HG03039 (cell line): ENCODE measurements at regions not wholly inside any gene's neighbourhood (a gene's known extent, or its start where the extent isn't known, plus 50 kb on each side); places are given as distances from the start of the nearest gene placed in this dataset.
"Not testable (repeated sequence)": the region's sequence is repeated elsewhere in the genome, so short reads cannot be mapped to it uniquely, and the experiment has no call there.

Experiments used
- ATAC-seq: cut with Tn5 transposase; IDR thresholded peaks from one replicate; pipeline ENCODE4 v1.9.1; 2021; ENCODE audit warnings: mild to moderate bottlenecking, moderate library complexity; ENCODE audit not compliant: unreplicated experiment

DNA sequence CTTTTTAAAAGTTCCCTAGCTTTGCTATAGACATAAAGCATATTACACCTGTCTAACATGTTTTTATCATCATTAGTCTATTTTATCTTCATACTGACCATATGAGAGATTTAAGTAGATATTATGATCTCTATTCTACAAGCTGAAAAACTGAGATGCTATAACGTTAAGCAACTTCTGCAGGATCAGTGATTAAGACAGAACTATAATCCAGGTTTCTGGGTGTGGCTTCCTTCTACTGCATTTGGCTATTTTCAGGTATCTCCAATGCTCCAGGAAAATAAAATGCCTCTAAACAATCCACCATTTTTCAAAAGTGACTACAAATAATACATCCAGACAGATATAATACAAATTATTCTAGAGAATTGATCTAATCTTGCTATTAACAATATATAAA lies 53.4 kb downstream of the RGS2 start:
- ATAC-seq, result no peak

DNA sequence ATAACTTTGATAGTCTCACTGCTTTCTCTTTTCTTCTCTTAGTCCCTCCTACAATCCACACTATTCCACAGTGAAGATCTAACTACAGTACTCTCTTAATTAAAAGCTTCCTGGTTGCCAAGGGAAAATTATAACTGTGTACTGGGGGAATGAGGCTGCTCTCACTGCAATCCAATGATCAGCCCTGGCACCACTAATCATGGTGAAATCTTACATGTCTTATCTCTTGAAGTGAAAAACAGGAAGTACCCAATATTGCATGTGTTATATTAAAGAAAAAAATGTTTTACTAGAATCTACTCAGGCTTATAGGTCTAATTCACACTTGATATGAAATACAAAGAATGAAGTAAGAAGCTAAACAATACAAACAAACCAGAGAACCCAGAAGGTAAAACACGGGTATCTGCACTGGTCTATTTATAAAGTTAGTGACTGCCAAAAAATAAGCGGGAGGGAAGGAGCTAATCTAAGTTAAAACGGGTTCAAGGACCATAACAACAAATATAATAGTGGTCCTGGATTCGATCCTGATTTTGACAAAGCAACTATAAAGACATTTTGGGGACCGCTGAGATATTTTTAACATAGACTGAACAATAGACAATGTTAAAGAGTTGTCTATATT lies 57.5 kb downstream of the RGS2 start:
- ATAC-seq, result no peak

DNA sequence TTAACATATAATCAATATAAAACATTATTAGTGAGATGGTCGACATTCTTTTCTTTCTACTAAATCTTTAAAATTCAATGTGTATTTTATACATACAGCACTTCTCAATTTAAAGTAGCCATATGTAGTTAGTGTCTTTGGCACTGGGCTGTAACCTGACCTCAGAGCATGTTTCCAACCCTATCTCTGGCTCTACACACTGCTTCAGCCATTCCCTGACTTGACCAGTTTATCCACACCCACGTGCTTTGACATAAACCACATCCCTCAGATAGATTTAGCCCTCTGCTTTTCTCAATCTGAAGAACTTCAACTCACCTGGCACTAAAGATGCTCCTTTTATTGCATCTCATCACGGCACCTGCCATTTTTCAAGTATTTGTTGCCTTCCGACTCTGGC lies 58.3 kb downstream of the RGS2 start:
- no peak for ATAC-seq

DNA sequence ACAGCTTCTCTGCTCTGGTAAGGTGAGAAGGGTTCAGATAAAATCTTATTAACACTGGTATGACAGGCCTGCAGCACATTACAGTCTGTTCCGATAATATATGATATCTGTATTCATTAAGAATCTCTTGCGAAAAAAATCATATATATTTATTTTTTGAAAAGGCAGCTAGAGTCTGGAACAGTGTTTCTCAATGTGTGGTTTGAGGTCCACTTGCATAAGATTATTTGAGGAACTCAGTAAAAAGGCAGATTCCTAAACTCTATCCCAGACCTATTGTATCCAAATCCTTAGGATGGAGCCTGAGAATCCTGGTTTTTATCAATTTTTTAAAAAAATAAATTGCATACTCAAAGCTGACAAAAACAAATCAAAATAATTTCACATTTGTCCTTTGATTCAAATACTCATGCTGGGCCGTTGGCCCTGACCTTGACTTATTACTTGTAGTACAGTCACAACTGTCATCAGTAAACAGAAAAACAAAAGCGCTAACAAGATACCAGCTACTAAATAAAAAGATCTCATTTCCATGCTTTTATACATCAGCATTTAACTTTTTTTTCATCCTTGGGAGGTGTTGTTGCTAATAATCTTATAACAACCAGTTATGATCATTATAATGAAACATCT lies 60.6 kb downstream of the RGS2 start:
- no peak for ATAC-seq

DNA sequence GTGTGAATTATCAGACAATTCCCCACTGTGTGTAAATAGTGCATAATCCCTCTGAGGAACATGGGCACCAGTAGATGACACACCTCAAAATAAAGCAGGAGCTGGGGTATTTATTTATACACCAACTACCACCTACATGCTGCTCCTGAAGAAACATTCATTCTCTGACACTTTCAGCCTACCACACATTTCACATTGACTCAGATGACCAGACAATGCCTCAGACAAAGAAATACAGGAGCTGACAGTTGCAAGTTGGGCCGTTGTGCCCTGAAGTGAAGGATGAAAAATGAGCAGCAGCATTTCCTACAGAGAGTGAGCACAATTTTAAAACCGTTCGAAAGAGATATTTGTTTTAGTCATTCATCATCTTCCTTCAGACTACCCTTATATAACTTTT lies 63.2 kb downstream of the RGS2 start:
- ATAC-seq, result no peak

DNA sequence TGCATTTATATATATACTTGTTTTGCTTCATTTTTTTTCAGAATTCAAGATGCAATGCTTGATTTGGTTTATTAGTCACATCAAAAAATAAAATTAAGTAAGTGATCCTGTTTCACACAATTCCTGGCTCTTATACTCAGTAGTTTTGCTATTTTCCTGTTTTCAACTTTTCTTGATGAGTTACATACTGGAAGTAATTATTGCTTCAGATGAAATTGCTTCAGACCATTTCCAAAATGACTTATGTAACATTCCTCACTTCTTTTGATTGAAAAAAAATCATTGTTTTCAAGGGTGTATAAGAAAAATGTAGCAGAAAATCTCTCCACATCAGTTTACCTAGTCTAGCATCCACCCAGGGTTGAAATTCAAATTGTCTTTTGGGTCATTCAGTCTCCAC lies 65.0 kb downstream of the RGS2 start:
- ATAC-seq, result no peak

DNA sequence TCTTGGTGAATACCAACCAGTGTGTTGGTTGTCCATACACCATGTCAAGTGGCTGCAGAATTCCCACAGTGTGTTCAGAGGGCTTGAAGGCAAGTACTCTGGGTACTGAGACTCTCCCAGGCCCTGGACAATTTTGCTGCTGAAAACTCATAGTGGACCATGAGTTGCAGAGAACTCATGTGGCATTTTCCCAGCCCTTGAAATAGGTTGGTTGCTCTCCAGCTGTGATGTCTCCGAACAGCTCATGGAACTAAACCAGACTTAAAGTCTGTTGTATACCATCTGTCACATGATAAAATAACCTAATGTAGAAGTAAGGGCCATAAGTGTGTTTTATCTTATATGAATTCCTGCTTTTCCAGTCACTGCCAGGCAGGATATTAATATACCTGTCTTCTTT lies 67.8 kb downstream of the RGS2 start:
- ATAC-seq, result no peak

DNA sequence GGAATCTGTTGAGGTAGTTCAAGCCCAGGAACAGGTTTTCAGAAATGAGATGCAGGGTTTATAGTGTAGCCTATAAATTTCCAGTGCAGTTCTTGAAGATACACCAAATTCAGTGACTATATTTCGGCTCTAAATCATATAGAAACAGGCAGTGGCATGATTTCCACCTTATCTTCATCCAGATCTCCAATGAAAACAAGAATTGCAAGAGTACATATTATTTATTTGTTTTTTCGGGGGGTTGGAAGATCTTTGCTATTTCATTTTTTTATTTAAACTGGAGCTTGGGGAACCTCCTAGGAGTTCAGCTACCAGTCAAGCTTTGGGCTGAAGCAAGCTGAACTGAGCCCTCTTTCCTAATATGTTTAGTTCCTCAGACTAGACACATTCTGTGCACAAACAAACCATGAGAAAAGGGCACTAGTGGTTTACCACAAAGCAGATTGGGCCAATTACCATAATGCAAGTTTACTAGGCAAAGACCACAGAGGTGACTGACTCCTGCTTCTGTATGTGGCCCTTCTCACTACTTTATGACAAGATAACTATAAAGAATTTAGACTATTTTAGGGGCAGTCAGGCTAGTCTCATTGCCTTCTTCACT lies 68.5 kb downstream of the RGS2 start:
- no peak for ATAC-seq

DNA sequence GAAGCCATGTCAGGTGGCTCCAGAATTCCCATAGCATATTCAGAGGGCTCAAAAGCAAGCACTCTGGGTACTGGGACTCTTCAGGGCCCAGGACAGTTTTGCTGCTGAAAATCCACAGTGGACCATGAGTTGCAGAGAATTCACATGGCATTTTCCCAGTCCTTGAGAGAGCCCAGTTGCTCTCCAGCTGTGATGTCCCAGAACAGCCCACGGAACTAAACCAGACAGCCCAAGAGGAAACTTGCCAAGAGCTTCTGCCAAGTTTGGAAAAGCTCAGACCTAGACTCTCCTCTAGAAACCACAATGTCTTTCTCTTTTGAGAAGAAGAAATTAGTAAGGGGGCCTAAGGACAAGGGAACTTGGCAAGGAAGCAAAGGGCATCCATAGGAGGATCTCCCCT lies 69.4 kb downstream of the RGS2 start:
- no peak for ATAC-seq

DNA sequence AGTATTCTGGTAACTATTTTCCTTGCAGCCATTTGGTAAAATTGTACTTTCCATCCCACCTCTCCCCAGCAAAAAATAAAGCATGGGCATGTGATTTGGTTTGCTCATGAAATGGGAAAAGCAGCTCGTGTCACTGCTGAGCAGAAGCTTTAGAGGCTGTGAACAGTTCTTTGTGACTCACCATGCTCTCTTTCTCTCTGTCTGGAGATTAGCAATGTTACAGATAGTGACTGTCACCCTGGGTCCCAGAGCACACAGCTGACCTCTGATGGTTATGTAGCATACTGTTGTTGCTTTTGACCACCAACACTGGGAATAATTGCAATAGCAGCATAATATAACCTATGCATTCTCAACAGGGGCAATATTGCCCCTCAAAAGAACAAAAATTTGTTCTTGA lies 70.6 kb downstream of the RGS2 start:
- no peak for ATAC-seq

DNA sequence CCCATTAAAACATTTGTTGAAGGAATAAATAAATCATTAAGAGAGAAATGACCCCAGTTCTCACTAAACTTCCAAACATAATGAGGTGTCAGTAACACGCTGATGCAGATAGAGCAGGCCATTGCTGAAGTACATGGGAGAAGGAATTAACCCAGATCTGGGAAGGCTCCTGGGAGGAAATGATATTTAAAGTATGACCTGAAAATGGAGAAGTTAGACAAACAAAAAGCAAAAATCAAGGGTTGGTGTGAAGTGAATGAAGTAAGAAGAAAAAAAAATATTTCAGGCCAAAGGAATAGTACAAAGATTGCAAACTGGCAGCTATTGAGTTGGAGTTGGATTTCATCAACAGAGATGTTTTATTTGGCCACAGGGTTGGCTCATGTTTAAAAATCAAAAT lies 71.4 kb downstream of the RGS2 start:
- no peak for ATAC-seq

DNA sequence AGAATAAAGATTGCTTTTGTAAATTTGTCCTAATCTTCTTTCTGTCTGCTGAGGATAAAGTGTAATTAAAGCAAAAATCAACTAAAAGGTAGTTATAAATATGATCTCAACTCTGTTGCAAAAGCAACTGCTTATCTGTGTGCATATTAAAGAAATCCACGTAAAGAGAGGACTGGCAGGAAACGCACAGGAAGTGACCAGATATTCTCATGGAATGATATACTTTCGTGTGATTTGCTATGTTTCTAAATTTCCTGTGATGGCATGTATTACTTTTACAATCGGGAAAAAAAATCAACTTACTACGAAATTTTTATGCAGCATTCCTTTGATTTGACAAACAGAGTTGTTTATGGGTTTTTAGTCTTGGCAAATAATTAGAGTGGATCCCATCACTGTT lies 75.4 kb downstream of the RGS2 start:
- no peak for ATAC-seq

DNA sequence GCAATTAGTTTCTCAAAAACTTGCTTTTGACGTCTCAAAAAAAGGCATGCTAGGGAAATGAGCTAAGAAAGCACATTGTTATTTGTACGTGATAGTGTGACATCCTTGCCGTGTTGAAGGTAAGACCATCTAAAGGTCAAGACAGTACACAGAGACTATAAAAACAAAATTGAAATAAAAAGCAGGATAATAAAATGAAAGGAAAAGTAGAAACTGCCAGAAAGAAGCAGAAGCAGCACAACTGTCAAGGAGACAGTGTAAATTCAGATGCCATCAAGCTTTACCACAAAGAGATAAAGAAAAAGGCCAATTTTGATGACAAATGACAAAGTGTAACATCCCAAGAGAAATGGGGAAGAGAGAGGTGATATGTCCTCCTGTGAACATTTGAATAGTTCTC lies 76.5 kb downstream of the RGS2 start:
- ATAC-seq, result not testable (repeated sequence)

DNA sequence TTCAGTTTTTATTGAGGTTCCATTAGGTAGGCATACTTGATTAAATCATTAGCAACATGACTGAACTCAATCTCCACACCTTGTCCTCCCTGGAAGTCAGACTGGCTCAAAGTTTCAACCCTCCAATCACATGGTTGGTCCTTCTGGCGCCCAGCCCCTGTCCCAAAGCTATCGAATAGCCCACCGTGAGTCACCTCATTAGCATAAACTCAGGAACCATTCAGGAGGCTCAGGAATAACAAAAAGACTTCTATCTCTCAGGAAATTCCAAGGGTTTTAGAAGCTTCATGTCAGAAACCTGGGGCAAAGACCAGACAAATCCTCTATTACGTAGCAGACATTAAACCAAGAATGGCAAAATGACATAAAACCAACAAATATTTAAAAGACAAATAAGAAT lies 78.6 kb downstream of the RGS2 start:
- ATAC-seq, result no peak

DNA sequence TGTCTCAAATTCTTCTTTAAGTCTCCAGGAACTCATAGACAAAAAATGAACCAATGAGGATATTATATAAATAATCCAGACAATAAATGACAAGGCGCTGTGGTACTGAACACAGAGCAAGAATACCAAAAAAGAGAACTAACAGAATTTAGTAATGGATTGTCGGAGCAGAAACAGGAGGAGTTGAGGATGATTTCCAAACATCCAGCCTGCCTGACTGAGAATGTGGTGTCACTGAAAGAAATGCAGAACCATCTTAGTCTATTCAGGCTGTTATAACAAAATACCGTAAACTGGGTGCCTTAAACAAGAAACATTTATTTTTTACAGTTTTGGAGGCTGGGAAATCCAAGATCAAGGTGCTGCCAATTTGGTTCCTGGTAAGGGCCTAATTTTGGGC lies 79.7 kb downstream of the RGS2 start:
- no peak for ATAC-seq

DNA sequence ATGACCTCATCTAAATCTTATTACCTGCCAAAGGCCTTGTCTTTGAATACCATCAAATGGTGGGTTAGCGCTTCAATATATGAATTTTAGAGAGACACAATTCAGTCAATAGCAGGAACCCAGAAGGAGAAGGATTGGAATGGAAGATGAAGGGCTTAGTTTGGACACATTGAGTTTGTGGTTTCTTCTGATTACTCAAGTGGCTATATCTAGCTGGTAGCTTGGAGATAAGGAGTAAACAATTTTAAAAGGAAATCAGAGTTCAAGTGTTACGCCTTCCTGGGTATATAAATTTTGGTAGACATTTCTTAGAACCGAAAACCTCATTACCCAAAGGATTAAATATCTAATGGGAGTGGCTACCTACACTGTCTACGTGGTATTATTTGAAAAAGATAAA lies 80.2 kb downstream of the RGS2 start:
- no peak for ATAC-seq

DNA sequence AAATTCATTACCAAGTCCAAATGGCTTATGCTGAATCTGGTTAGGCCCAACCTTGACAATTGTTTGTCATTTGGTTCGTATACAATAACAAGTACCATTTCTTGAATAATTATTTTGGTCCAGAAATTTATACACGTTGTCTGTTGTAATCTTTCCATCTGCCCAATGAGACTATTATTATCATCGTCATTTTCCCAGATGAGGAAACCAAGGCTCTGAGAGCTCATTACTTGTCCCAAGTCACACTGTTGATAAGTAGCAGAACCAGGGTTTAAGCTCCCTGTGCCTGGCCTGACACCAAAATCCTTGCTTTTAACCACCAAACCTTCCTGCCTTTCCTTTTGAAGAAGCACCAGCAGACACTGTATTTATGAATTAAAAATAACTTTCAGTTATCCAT lies 81.3 kb downstream of the RGS2 start:
- ATAC-seq, result no peak

DNA sequence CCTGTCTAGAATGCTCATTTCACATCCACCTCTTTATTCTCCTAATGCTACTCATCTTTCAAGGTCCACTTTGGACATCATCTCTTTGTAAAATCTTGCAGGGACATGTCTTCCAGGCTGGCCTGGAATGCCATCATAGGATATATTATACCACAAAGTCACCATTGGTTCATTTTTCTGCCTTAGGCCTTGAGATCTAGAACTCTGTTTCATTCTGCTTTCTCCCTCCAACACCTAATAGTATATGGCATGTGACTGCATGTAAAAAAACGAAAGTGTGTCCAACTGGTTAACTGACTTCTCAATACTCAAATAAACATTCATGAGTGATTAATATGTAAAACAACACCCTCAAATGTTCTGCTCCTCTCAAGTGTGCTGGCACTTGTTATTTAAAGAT lies 84.1 kb downstream of the RGS2 start:
- ATAC-seq, result no peak

DNA sequence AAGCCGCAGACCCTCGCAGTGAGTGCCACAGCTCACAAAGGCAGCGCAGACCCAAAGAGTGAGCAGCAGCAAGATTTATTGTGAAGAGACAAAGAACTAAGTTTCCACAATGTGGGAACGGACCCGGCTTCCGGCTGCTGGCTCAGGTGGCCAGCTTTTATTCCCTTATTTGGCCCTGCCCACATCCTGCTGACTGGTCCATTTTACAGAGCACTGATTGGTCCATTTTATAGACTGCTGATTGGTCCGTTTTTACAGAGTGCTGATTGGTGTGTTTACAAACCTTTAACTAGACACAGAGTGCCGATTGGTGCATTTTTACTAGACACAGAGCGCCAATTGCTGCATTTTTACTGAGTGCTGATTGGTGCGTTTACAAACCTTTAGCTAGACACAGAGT lies 86.6 kb downstream of the RGS2 start:
- ATAC-seq, result not testable (repeated sequence)

DNA sequence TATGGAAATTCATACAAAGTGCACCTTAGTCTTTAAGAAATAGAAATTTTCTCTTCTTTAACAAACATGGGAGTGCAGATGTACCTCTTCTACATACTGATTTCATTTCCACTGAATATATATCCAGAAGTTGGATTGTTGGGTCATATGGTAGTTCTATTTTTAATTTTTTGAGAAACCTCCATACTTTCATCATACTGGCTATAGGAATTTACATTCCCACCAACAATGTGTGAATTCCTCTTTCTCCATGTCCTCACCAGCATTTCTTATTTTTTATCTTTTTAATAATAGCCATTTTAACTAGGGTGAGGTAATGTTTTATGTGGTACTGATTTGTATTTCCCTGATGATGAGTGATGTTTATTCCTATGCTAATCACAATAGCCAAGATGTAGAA lies 87.5 kb downstream of the RGS2 start:
- no peak for ATAC-seq

DNA sequence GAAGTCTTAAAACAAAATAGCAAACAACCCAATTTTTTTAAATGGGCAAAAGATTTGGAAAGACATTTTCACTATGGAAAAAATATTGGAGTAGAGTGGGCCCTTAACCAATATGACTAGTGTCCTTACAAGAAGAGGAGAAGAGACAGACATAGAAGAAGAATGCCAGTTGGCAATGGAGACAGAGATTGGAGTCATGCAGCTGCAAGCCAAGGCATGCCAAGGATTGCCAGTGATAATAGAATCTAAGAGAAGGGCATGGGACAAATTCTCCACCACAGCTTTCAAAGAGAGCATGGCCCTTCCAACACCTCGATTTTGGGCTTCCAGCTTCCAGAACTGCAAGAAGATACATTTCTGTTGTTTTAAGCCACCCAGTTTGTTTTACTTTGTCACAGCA lies 92.7 kb downstream of the RGS2 start:
- no peak for ATAC-seq

DNA sequence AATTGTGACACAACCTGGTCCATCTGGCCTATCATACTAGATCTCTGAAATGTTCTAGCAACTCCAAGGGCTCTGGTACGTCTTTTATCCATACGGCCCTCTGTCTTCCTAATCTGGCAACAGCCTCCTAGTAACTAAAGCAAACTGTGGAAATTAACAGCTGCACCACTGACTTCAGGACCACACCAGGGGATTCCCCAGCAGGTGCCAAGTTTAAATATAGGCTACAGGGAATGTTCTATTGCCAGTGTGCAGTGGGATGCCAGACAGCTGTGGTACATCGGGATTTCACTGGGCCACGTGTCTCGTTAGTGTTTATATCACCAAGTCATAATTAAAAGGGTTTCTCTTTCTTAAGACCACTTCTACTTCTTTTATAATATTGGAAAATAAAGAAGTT lies 94.3 kb downstream of the RGS2 start:
- no peak for ATAC-seq

DNA sequence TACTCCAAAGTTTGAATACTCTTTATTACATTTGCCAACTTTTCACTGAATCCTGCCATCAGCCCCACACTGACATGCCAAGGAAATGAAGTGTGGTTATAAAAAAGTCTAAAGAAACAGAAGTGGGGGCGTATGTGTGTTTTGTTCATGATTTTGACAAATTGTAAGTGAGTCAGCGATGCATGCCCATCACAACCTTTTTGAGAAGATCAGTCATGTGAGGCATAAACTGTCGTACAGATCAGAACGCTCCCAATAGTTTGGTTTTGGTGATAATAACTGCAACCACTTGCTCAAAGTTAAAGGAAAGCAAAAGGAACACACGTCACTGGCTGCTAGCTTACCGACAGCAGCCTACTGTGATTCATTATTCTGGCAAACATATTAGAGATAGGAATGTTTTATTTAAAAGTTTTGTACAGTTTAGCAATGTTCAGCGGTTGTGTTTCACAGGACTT lies 95.6 kb downstream of the RGS2 start:
- peak; percentile 34 for ATAC-seq
